ENCODE measurements at regions not wholly inside any gene's neighbourhood (a gene's known extent, or its start where the extent isn't known, plus 50 kb on each side); places are given as distances from the start of the nearest gene placed in this dataset.

- TF ChIP-seq TAF1 (conservative IDR thresholded peaks at IDR 0.05) (no peak), ZBTB33 (IDR thresholded peaks at IDR 0.05) (no peak), CTCF (IDR thresholded peaks at IDR 0.05; ENCODE audit: low read depth, low read length, missing input control) (no peak), SP1 (IDR thresholded peaks at IDR 0.05) (no peak), RAD21 (IDR thresholded peaks at IDR 0.05) (no peak), HNF4G (IDR thresholded peaks at IDR 0.05) (no peak)
- TF ChIP-seq, protein P1, sequence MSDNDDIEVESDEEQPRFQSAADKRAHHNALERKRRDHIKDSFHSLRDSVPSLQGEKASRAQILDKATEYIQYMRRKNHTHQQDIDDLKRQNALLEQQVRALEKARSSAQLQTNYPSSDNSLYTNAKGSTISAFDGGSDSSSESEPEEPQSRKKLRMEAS (IDR thresholded peaks at IDR 0.05), result no peak
- TF ChIP-seq, protein P2, sequence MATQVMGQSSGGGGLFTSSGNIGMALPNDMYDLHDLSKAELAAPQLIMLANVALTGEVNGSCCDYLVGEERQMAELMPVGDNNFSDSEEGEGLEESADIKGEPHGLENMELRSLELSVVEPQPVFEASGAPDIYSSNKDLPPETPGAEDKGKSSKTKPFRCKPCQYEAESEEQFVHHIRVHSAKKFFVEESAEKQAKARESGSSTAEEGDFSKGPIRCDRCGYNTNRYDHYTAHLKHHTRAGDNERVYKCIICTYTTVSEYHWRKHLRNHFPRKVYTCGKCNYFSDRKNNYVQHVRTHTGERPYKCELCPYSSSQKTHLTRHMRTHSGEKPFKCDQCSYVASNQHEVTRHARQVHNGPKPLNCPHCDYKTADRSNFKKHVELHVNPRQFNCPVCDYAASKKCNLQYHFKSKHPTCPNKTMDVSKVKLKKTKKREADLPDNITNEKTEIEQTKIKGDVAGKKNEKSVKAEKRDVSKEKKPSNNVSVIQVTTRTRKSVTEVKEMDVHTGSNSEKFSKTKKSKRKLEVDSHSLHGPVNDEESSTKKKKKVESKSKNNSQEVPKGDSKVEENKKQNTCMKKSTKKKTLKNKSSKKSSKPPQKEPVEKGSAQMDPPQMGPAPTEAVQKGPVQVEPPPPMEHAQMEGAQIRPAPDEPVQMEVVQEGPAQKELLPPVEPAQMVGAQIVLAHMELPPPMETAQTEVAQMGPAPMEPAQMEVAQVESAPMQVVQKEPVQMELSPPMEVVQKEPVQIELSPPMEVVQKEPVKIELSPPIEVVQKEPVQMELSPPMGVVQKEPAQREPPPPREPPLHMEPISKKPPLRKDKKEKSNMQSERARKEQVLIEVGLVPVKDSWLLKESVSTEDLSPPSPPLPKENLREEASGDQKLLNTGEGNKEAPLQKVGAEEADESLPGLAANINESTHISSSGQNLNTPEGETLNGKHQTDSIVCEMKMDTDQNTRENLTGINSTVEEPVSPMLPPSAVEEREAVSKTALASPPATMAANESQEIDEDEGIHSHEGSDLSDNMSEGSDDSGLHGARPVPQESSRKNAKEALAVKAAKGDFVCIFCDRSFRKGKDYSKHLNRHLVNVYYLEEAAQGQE (IDR thresholded peaks at IDR 0.05), result no peak
These were observed 194.3 kb upstream of the TWIST2 start for GRCh38 chr2:238653431-238654109.
